IMR-90 (cell line): ENCODE measurements at regions not wholly inside any gene's neighbourhood (a gene's known extent, or its start where the extent isn't known, plus 50 kb on each side); places are given as distances from the start of the nearest gene placed in this dataset.

Experiments used
- CTCF ChIP-seq: conservative IDR thresholded peaks from 2 replicates; pipeline ENCODE4 v1.5.1; 2012; ENCODE audit warnings: mild to moderate bottlenecking, low read depth, low read length, improper control_type of control experiment
- MAFK ChIP-seq: IDR thresholded peaks from 2 replicates; pipeline ENCODE4 v1.6.1; 2012; ENCODE audit warnings: low read depth, low read length, improper control_type of control experiment
- MXI1 ChIP-seq: IDR thresholded peaks from 2 replicates; pipeline ENCODE4 v1.6.1; 2012; ENCODE audit warnings: low read depth, mild to moderate bottlenecking, low read length, moderate library complexity, borderline replicate concordance
- NFE2L2 ChIP-seq: fragments of 150-350 bp; IDR thresholded peaks from 2 replicates; pipeline ENCODE4 v1.6.1; 2016; ENCODE audit warnings: low read depth, mild to moderate bottlenecking, low read length
- POLR2A ChIP-seq: IDR thresholded peaks from 2 replicates; pipeline ENCODE4 v1.6.1; 2012; ENCODE audit warnings: mild to moderate bottlenecking, low read depth, low read length
- RFX5 ChIP-seq: IDR thresholded peaks from 2 replicates; pipeline ENCODE4 v1.8.0; 2012; ENCODE audit warnings: low read depth, mild to moderate bottlenecking, low read length, moderate library complexity

GRCh38 chr1:219330001-219330400 lies 156.3 kb downstream of the LYPLAL1 start:
- TF ChIP-seq NFE2L2 (no peak), CTCF (no peak), MAFK (no peak), POLR2A (no peak), RFX5 (no peak), MXI1 (no peak)
